Spleen (tissue), 11 donors: ENCODE measurements at regions not wholly inside any gene's neighbourhood (a gene's known extent, or its start where the extent isn't known, plus 50 kb on each side); places are given as distances from the start of the nearest gene placed in this dataset.
A peak's percentile ranks its signal among the peaks of the same experiment; 100 is the strongest.

Source experiments
- DNase-seq: peaks from one replicate; pipeline ENCODE4 v3.0.0-alpha.2; 2020
- H3K27ac ChIP-seq, 8 donors: fragments of 200-600 bp; sonication (generic) in 7 of 8; 1 replicate in 4 of 8; 2 replicates in 4 of 8; pipeline versions ENCODE4 v1.5.0 to v1.8.0; 2016 to 2021; ENCODE audit warnings: inconsistent platforms in 4 of 8, mild to moderate bottlenecking in 4 of 8, moderate library complexity in 1 of 8
- H3K27me3 ChIP-seq, 7 donors: fragments of 200-600 bp; sonication (generic) in 6 of 7; replicated peaks in 1 of 7; 1 replicate in 4 of 7; 2 replicates in 3 of 7; pipeline versions ENCODE4 v1.5.0 to v1.8.0; 2016 to 2021; ENCODE audit warnings: inconsistent platforms in 3 of 7, mild to moderate bottlenecking in 1 of 7
- H3K36me3 ChIP-seq, 6 donors: fragments of 200-600 bp; sonication (generic) in 5 of 6; 1 replicate in 4 of 6; 2 replicates in 2 of 6; pipeline versions ENCODE4 v1.5.0 to v1.8.0; 2016 to 2021; ENCODE audit warnings: inconsistent platforms in 2 of 6
- H3K4me1 ChIP-seq, 6 donors: fragments of 200-600 bp; sonication (generic) in 5 of 6; 1 replicate in 3 of 6; 2 replicates in 3 of 6; pipeline versions ENCODE4 v1.5.0 to v1.8.0; 2016 to 2021; ENCODE audit warnings: inconsistent platforms in 3 of 6
- H3K4me3 ChIP-seq, 8 donors: fragments of 200-600 bp; sonication (generic) in 7 of 8; 1 replicate in 4 of 8; 2 replicates in 4 of 8; pipeline versions ENCODE4 v1.5.0 to v1.8.0; 2016 to 2021; ENCODE audit warnings: inconsistent platforms in 4 of 8, mild to moderate bottlenecking in 4 of 8, moderate library complexity in 2 of 8
- H3K9me3 ChIP-seq, 8 donors: fragments of 200-600 bp; sonication (generic) in 7 of 8; 1 replicate in 4 of 8; 2 replicates in 4 of 8; pipeline versions ENCODE4 v1.5.0 to v1.8.0; 2016 to 2021; ENCODE audit warnings: inconsistent platforms in 4 of 8
- POLR2A ChIP-seq, 3 donors: fragments of 450-650 bp; IDR thresholded peaks; one replicate each; pipeline ENCODE4 v1.5.1; 2017; ENCODE audit warnings: antibody characterized with exemption in 3 of 3, mild to moderate bottlenecking in 1 of 3
- POLR2AphosphoS5 ChIP-seq, 3 donors: sonication (generic); formaldehyde crosslinking; IDR thresholded peaks; one replicate each; pipeline ENCODE4 v1.5.1; 2017; ENCODE audit warnings: antibody characterized with exemption in 3 of 3
- WGBS, 5 donors: extraction: QIAGEN DNeasy Blood & Tissue Kit in 3 of 5; methylation state at CpG; one replicate each; pipeline versions ENCODE4 v1.1.5 to v1.1.7; 2013 to 2018; 5-methylcytosine and 5-hydroxymethylcytosine counted together
- intact Hi-C: fragments of 100-400 bp; cut with DNase I; formaldehyde crosslinking; loops from one replicate; pipeline ENCODE4 v1.15.0; 2023; ENCODE audit warnings: low total_unique reads
- TF ChIP-seq, protein P1 (sequence below), 11 experiments: fragments of 200-600 bp in 7 of 11; fragments of 450-650 bp in 4 of 11; sonication (generic) in 4 of 11; IDR thresholded peaks in 8 of 11; conservative IDR thresholded peaks in 3 of 11; 1 replicate in 7 of 11; 2 replicates in 4 of 11; pipeline versions ENCODE4 v1.4.0 to v1.8.0; 2016 to 2021; ENCODE audit warnings: antibody characterized with exemption in 11 of 11, inconsistent platforms in 4 of 11, mild to moderate bottlenecking in 1 of 11
- donor health status: healthy with polysubstance abuse.
- donor health status: DM: no; HTN: no; CAD: no; lungs with moderate emphysema.
- donor health status: DM: no; HTN: no; CAD: no.
- donor health status: Bipolar disorder and iron deficiency.
- donor health status: healthy.
- donor health status: DM: no; HTN: no; CAD: no.
- donor health status: DM: yes; HTN: yes; CAD: no.

DNA sequence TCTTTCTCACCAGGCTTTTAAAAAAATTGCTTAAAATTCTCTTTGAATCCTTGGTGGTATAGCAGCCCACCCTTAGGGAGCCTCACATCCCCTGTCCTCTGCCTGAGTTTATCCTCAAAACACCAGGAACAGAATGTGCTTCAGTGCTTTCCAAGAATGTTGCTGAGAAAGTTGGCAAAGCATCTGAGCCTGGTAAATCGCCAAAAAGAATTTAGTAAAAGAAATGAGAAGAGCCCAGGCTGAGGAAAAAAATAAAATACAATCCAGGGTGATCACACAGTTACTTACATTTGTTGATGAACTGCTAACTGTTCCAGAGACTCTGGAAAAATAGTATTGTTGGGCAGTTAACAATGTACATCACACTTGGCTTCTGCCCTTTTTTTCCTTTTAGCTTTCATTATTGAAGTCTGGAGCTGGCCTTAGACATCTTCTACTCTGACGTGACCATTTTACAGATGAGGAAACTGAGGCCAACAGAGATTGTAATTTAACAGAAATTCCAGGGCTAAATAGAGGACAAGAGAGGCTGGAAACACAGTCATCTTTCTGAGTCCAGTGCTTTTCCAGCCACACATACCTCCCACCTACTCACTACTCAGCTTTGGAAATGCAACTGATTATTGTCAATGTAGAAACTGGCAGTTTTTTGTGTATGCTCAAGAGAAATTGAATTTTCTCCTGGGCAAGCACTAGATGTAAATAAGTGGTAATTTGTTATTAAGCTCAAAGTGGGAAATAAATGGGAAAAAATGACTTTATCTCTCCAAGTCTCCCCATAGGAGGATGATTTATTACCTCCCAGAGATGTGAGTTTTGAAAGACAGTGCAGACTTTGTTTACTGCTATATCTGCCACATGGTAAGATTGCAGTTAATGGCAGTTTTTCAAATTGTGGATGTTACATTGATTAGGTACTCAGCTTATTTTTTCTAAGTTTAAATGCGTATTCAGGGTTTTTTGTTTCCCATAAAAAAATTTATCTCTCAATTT is 86.7 kb upstream of the ALDH1A1 start:
- intact Hi-C loops = no loop called here
- no peaks in the 10 kb centered on the region for H3K36me3 ChIP-seq
- peak overlapping the region in 5 of 8 donors; percentile 6 to 67 (median 49) for H3K27ac ChIP-seq
- no peak for DNase-seq
- 79 to 91% (median 84%) methylated on average over 3 of the region's 3 CpGs for WGBS, 5 donors
- H3K9me3 ChIP-seq = no peaks in the 10 kb centered on the region
- no peak overlapping the region for H3K4me3 ChIP-seq
- peaks cover 0 to 4% (median 0%) of the 10 kb centered on the region in 7 donors for H3K27me3 ChIP-seq
- TF ChIP-seq POLR2AphosphoS5 (IDR thresholded peaks at IDR 0.05) = peak in 1 of 3 donors; percentile 32
- TF ChIP-seq, protein P1, sequence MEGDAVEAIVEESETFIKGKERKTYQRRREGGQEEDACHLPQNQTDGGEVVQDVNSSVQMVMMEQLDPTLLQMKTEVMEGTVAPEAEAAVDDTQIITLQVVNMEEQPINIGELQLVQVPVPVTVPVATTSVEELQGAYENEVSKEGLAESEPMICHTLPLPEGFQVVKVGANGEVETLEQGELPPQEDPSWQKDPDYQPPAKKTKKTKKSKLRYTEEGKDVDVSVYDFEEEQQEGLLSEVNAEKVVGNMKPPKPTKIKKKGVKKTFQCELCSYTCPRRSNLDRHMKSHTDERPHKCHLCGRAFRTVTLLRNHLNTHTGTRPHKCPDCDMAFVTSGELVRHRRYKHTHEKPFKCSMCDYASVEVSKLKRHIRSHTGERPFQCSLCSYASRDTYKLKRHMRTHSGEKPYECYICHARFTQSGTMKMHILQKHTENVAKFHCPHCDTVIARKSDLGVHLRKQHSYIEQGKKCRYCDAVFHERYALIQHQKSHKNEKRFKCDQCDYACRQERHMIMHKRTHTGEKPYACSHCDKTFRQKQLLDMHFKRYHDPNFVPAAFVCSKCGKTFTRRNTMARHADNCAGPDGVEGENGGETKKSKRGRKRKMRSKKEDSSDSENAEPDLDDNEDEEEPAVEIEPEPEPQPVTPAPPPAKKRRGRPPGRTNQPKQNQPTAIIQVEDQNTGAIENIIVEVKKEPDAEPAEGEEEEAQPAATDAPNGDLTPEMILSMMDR (IDR thresholded peaks at IDR 0.05 in 8 of 11, conservative IDR thresholded peaks at IDR 0.05 in 3 of 11) = no peak
- no peaks in the 10 kb centered on the region for H3K4me1 ChIP-seq

DNA sequence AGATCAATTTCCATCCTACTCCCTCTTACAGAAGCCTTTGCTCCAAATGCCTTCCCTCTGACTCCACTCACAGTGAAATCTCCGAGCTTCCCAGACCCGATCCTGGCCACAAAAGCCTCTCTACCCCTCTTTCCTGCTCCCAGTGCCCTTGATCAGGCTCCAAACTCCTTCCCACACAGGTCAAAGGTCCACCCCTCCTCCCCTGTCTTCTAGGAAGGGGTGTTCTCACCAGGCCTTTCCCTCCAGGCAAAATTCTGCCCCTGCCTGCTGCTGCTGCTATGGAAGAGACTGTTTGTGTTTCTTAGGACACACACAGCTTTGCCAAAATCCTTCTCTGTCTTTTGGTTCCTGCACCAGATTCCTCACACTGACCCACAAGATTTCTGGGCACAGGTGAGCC is 85.8 kb upstream of the ALDH1A1 start:
- Histone ChIP-seq H3K27me3 (peaks cover 0 to 4% (median 0%) of the 10 kb centered on the region in 7 donors), H3K27ac (peak overlapping the region in 5 of 8 donors; percentile 6 to 67 (median 49)), H3K9me3 (no peaks in the 10 kb centered on the region), H3K36me3 (no peaks in the 10 kb centered on the region), H3K4me3 (no peak overlapping the region), H3K4me1 (no peaks in the 10 kb centered on the region)
- no peak for DNase-seq
- intact Hi-C loops = no loop called here
- no peak for TF ChIP-seq POLR2AphosphoS5 (IDR thresholded peaks at IDR 0.05)
- TF ChIP-seq, protein P1 (IDR thresholded peaks at IDR 0.05 in 8 of 11, conservative IDR thresholded peaks at IDR 0.05 in 3 of 11) = no peak
- TF ChIP-seq POLR2A (IDR thresholded peaks at IDR 0.05) = no peak
- WGBS, 5 donors = 38 to 62% (median 50%) methylated on average over 2 of the region's 2 CpGs

DNA sequence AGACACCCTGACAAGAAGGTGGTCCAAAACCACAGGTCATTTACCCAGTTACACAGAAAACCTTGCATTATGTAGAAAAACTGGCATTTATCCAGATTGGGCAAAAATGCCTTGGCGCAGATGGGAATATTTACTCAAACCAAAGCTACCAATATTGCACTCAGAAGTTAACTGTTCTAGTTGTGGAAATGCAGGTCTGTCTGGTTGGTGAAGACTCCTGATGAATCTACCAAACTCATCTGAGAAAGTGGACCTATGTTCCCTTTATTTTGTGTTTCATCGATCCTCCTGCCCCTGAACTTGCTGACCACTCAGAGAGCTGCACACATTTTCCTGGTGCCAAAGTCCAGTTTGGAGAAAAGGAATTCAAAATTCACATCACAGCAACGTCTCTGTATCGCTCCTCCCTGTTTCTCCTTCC is 85.2 kb upstream of the ALDH1A1 start:
- H3K9me3 ChIP-seq = no peaks in the 10 kb centered on the region
- WGBS, 5 donors = 75 to 87% (median 84%) methylated on average over 4 of the region's 4 CpGs
- no peaks in the 10 kb centered on the region for H3K4me1 ChIP-seq
- H3K4me3 ChIP-seq = no peak overlapping the region
- TF ChIP-seq POLR2AphosphoS5 (IDR thresholded peaks at IDR 0.05) = no peak
- TF ChIP-seq, protein P1 (IDR thresholded peaks at IDR 0.05 in 8 of 11, conservative IDR thresholded peaks at IDR 0.05 in 3 of 11) = no peak
- TF ChIP-seq POLR2A (IDR thresholded peaks at IDR 0.05) = no peak
- peak overlapping the region in 5 of 8 donors; percentile 6 to 67 (median 49) for H3K27ac ChIP-seq
- peaks cover 0 to 4% (median 0%) of the 10 kb centered on the region in 7 donors for H3K27me3 ChIP-seq
- H3K36me3 ChIP-seq = no peaks in the 10 kb centered on the region
- intact Hi-C loops = no loop called here
- DNase-seq = no peak

DNA sequence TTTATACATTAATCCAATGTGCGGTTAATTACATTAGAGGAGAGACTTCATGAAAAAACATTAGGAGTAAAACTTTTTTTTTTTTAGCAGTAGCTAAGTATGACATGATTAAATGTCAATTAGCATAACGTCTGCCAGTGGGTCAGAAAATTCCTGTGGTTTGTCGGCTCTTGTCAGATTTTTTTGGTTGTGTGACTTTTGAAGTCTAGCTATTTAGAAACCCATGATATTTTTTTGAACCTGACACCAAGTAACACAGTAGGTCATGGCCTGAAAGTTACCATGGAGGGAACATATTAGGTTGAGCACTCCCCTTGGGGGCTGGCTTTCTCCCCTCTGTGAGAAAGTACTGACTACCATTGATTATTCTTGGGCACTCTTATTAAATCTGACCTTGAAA is 84.8 kb upstream of the ALDH1A1 start:
- 46 to 73% (median 61%) methylated on average over 3 of the region's 3 CpGs for WGBS, 5 donors
- TF ChIP-seq, protein P1 (IDR thresholded peaks at IDR 0.05 in 8 of 11, conservative IDR thresholded peaks at IDR 0.05 in 3 of 11) = no peak
- no peak for TF ChIP-seq POLR2A (IDR thresholded peaks at IDR 0.05)
- no peak for TF ChIP-seq POLR2AphosphoS5 (IDR thresholded peaks at IDR 0.05)
- no peaks in the 10 kb centered on the region for H3K36me3 ChIP-seq
- H3K27me3 ChIP-seq = peaks cover 0 to 4% (median 0%) of the 10 kb centered on the region in 7 donors
- DNase-seq = no peak
- no peak overlapping the region for H3K4me3 ChIP-seq
- H3K27ac ChIP-seq = peak overlapping the region in 2 of 8 donors; percentile 58 to 67
- no peaks in the 10 kb centered on the region for H3K4me1 ChIP-seq
- no peaks in the 10 kb centered on the region for H3K9me3 ChIP-seq
- intact Hi-C loops = no loop called here
